HG03342 (cell line): ENCODE measurements at regions not wholly inside any gene's neighbourhood (a gene's known extent, or its start where the extent isn't known, plus 50 kb on each side); places are given as distances from the start of the nearest gene placed in this dataset.

ENCODE experiments used
- ATAC-seq: cut with Tn5 transposase; IDR thresholded peaks from one replicate; pipeline ENCODE4 v1.9.1; 2021; ENCODE audit warnings: mild to moderate bottlenecking, moderate library complexity; ENCODE audit not compliant: unreplicated experiment

DNA sequence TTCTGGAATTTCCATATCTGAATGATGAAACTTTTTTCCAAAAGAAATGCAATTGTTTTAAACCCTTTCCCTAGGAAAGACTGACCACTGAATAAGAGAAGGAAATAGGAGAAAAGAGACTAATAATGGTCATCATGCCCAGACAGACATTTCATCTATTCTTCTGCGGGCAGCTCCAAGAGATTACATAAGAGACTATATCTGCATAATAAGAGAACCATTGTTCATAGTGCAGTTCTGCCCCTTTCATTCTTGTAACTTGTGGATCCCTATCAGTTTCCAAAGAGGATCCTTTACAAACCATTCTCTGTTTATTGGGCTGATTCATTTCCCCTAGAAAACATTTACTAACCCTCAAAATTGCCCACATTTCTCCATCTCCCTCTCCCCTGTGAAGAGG lies 197.8 kb downstream of the FSCB start:
- ATAC-seq, result no peak

DNA sequence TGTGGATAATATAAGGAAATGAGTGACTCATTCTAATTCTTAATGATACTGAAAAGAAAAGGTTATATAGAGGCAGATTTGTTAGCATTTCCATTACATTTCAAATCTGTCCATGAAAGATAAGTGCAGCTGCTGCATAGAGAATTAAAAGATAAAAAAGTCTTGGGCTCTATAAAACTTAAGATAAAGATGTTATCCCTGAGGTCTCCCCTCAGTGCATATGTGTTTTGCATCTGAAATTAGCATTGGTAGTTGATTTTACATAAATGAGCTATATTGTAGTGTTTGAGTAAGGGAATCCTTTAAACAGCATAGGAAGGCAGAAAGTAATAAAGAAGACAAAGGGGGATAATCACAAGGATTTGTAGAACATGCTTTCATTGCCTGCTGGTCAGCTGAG lies 206.2 kb downstream of the FSCB start:
- ATAC-seq, result no peak

DNA sequence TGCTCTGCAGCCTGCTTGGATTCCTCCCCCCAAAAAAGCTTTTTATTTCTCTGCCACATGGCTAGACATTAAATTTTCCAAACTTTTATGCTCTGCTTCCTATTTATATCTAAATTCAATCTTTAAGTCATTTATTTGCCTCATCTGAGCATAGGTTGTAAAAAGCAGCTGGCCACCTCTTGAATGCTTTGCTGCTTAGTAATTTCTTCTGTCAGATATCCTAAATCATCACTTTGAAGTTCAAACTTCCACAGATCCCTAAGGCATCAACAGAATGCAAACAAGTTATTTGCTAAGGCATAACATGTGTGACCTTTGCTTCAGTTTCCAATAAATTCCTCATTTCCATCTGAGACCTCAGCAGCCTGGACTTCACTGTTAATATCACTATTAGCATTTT lies 209.6 kb downstream of the FSCB start:
- ATAC-seq, result no peak

DNA sequence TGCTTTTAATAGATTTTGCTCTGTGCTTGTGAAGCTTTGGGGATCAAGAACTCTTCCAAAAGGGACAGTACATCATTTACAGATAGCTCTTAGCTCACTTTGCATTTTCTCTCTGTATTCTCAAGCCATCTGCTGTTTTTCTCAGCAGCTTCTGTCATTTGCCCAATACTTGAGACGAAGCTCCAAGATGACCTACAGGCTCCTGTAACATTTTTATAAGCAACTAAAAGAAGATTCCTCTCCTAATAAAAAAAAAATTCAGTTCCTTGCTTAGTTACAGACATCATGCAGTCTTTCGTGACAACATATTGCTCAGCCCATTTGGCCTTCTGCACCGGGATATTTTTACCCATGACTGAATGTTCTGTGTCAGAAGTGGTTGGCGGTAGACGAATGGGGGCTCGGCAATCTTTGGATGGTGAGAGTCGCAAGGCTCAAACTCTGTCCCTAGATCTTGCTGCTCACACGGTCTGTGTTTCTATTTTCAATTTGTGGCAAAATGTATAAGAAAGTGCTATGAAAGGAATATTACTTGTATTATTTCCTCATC lies 215.6 kb downstream of the FSCB start:
- ATAC-seq, result no peak

DNA sequence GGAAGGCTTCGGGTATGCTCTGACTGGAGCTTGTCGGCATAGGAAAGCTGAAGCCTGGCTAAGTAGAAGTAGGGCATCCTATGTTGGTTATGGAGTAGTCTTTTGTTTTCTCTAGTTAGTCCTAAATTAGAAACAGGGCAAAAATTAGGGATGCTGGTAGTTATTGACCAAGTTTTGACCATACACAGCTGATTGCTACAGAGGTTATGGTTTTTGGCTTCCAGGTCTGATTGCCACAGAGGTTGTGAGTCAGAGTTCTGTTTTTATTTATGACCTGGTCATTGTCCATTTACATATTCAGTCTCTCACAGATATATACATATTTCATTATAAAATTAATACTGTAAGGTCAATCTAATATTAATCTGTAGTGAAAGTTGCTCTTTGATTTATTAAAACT lies 219.2 kb downstream of the FSCB start:
- ATAC-seq, result no peak

DNA sequence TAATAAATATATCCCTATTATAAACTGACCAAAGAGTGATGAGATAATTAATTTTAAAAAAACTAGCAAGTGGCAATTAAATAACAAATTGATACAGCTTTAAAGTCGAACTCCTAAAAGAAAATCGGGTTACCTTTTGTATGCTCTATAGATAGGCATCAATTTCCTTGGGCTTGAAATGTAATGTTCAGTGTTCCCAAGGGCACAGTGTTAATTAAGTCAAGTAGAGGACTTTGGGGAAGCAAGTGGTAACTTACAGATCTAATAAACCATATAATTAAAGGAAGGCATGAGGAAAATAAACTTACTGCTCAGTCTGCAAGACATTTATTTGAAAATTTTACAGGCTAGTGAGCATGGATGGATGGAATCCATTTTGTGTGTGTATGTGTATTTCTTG lies 220.9 kb downstream of the FSCB start:
- no peak for ATAC-seq

DNA sequence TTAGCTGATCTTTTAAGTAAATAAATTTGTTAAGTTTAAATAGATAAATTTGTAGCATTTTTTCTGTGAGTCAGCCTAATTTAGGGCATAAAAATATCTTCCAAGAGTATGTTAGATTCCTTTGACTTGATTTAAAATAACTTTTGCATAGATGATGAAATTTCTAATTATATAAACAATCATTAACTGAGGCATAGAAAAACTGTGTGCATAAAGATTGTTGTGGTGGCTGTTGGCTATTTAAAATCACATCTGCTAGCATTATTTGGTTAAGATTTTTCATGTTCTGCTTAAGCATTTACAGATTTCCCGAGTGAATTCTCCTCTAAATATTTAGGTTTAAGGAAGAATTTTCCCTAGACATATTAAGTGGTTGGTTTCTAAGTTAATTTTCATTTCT lies 223.2 kb downstream of the FSCB start:
- no peak for ATAC-seq

DNA sequence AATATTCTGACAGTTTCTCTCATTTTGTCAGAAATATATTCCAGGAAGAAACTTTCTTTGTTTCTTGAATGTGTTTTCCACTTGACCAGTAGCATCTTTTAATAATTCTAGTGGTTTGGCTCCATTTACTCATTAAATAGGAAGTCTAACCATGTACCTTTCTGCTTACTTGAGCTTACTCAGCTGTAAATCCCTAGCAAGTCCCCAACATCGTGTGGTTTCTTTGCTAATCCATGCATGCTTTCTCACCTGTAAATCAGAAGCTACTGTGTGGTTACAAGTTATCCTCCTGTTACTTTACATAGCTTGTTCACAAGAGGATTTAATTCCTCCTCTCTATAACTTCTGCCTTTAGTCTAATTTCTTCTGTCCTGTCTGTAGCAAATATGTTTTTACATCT lies 227.7 kb downstream of the FSCB start:
- no peak for ATAC-seq

DNA sequence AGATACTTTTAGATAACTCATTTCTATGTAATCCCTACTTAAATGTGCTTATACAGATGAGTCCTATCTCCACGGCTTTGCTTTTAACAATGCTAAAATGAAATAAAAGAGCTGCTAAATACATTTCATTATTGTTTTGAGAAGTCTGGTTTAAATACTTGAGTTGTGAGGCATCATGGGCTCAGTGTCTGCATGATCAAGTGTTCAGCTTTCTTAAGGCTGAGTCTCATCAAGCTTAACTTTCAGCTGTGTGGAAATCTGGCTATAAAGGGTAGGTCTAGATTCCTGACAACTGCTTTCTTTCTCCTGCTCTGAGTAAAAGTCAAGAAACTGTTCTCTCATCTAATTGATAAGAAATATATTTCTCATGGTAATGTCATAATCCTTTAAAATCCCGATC lies 235.4 kb downstream of the FSCB start:
- no peak for ATAC-seq

DNA sequence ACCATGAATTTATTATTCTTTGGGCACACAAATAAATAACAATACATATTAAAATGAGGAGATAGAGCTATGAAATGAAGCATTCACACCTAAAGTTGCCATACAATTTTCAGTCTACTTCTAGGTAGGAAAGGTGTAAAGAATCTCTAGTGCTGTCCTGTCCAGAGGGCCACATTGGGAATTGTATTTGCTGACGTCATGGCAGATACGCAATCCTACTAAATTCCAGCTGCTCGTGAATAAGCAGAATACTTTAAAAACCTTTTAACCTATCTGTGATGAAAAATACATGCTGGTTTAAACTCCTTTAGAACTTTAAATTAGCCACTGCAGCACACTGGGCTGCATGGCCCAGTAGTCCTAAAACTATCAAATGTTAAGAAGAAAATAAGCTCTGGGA lies 236.1 kb downstream of the FSCB start:
- no peak for ATAC-seq

DNA sequence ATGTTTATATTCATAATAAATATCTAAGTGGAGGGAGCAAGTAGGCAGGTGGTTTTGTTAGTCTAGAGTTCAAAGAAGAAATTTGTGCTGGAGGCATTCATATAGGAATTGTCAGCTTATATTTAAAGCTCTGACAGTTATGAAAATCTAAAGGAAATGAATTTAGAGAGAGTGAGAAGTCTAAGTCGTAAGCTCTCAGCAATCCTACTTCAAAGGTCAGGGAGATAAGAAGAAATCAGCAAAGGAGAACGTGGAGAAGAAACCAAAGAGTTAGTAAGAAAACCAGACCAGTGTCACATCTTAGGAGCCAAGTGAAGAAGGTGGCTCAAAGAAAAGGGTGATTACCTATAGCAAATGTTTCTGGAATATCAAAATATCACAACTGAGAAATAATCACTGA lies 241.8 kb downstream of the FSCB start:
- no peak for ATAC-seq

DNA sequence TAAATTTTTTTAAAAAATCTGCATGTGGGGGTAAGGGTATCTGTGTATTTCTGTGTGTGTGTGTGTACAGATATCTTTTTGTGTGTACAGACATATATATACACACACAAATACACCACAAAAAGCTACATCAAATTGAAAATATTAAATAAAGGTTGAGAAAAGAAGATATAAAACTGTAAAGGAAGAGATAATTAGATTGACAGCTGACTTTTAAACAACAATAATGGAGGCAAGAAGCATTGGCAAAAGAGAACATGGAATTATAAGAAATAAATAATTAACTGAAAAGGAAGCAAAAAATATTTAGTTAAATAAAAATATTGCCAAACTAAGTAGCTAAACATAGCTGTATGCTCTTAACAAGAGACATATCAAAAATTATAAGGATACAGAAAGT lies 291.4 kb downstream of the FSCB start:
- no peak for ATAC-seq

DNA sequence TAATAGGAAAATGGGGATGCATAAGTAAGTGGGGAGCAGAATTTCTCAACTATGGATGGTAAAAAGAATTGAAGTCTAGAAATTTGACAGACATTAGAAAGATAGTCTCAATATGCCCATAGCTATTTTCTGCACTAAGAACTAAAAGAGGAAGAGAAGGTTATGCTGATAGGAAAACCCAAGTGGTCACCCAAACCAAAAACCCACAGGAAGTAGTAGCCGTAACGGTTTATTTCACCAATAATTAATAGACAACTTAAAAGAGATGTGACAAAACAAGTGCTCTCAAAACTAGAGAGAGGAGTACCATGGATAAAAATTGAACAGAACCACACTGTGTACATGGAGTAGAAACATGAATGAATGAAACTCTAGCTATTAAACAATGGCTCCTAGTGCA lies 295.4 kb downstream of the FSCB start:
- no peak for ATAC-seq

DNA sequence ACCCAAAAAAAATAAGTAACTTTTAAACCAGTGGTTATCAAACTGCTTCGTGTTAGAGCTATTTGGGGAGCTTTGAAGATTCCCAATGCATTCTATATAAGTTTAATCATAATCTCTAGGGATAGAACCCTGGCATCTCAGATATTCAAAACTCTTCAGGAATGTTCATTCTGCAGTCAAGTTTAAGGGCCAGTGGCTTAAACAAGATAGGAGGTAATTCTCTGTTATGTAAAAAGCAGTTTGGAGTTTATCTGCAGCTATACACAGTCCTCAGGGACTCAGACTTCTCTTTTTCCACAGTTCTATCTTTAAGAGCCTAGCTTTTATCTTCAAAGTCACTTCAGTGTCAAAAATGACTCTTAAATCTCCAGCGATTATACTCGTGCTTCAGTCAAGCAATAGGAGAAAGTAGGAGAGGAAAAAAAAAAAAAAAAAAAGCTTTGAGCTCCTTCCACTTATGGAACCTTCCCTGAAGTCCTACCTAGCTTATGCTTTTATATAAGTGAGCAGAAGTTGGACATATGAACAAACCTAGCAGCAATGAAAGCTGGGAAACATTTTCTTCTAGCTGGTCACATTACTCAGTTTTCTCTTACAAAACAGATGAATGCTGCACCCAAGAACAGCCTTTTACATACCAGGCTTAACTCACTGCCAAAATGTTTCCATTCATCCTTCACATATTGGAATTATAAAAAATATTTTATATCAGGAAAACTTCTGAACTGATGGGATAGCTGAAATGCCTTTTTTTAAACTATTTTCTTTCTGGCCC lies 302.8 kb downstream of the FSCB start:
- no peak for ATAC-seq

DNA sequence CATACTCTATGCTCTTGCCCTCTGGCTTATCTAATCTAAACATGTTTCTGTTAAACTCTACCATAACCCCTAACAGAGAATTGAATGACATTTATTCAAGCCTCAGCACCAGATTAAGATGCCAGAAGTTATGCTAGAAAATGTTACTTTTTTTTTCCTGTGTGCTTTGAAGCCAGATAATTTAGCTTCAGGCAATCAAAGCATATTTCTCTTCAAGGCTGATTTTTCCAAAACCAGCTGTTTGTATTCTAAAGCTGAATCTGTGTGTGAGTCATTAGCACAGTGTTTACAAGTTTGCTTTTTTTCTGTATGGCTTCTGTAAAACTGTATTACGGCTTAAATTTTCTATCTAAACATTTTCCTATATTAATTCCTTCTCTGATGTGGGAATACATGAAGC lies 326.1 kb downstream of the FSCB start:
- ATAC-seq, result no peak

DNA sequence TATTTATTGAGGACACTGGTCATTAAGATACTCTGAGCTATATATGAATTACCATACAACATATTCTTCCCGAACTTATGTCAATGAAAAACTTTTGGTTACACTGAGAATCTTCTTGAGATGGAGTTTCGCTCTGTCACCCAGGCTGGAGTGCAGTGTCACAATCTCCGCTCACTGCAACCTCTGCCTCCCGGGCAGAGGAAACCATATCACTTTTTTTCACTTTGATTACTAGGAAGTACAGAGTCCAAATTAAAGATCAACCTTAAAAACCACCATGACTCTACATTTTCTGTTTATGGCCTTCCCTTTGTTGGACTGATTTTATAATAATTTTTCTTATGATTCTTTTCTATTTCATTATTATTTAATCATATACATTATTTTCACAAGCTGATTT lies 336.5 kb downstream of the FSCB start:
- ATAC-seq, result no peak

DNA sequence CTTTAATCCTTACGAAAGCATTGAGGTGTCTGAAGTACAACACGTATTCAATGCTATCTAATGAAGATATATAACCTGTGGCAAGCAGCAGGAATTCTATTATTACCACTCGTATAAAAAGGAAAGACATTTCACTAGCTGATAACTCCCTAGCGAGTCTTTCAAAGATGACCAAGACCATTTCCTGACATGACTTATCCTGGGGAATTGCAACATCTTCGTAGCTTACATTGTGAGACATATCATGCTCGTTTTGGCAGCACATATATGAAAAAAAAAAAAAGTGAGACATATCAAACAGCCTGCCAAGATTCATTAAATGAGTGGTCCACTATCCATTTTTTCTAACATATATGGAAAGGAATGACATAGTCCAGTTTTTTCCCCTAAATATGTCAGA lies 337.0 kb downstream of the FSCB start:
- ATAC-seq, result no peak

DNA sequence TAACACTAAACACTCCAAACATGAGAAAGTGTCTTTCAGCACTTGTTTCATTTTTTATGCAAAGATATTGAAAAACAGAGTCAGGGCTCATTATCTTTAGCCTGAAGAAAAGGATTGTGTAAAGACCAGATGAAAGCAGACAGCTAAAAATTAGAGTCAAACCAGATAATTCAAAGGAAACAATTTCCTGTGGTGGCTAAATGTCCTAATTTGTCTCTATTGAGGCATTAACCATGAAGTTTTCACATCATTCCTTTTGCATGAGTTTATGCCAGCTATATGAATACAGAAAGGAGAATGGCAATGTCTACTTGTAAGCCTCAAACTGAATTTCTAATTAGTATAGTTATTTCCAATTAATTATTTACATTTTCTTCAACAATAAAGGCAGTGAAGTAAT lies 338.5 kb downstream of the FSCB start:
- no peak for ATAC-seq

DNA sequence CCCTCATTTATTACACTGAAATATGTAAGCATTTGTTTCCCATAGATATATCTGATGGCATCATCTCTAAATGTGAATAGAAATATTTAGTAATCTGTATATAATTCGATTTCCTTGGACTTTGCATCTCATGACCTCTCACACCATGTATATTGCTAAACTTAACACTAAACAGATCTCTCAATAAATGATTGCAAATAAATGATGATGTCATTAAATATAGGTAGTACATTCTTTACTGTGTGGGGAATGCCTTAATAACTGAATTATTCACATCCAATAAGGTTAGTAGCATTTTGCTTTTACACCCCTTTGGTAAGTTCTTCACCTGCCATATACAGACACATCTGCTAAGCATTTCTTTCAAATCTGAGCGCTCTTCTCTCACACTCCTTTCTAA lies 340.5 kb downstream of the FSCB start:
- ATAC-seq, result no peak

DNA sequence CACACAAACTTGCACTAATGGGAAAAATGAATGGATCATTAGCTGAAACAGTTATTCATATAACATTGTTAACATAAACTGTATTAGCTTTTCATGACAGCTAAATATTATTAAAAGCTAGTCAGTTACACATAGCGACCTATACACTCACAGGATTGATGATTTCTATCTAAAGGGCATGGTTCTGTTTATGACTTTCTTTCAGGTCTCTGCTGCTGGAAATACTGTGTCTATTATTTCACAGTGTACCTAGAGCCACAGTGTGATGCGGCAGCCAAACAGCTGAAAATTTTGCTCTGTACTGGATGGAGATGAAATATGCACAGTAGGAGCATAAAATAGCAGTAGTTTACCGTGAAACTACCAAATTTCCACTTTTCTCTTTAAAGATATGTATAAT lies 341.1 kb downstream of the FSCB start:
- no peak for ATAC-seq

DNA sequence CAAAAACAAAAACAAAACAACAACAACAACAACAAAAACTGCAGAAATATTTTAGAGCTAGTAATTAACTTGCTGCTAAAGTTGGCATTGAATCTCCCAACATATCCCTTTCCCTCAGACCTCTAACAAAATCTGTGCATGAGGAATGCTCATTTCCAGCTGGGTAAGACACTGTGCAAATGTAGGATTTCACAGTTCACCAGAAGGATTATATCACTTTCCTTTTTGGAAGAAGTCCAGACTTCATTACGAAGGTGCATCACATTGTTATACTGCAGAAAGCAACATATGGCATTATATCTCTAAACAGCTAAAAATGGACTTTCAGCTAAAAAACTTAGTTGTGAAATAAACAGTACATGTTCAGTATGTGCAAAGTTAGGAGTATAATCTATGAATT lies 341.8 kb downstream of the FSCB start:
- ATAC-seq, result no peak

DNA sequence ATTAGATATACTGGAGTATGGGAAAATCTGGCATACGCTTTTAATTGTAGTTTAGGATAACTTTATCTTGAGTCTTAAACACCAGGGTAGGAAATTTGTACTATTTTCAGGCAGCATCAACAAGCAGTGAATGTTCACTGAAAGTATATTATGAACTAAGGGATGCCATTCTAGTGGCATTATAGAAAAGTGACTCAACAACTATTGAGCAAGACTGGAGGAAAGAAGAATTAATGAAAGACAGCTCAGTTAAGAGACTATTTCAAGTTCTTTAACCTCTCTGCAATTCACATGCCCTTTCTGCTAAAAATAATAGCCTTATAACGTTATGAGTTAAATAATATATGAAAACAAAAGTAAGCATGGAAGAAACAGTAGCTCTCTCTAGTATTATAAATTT lies 343.1 kb downstream of the FSCB start:
- ATAC-seq, result no peak

DNA sequence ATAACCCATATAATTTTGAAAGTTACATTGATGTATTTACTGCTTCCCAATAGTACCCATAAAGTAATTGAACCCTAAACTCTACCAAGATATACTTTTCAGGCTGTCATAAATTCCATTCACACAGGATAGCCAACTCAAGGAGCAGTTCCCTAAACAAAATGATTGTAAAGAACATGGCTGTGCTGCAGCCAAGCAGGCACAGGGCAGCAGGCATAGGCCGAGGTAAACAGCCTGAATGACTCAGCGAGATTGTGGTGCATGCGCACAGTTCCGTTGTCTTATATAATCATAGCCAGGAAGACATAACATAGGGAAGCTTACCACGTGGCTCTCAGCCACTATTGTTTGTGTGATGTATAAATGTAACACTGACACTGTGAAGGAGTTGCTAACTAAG lies 344.9 kb downstream of the FSCB start:
- no peak for ATAC-seq
